B cell (primary cell): ENCODE measurements at regions not wholly inside any gene's neighbourhood (a gene's known extent, or its start where the extent isn't known, plus 50 kb on each side); places are given as distances from the start of the nearest gene placed in this dataset.
"Not testable (repeated sequence)": the region's sequence is repeated elsewhere in the genome, so short reads cannot be mapped to it uniquely, and the experiment has no call there.

Experiments used
- EZH2 ChIP-seq: IDR thresholded peaks from 2 replicates; pipeline ENCODE4 v1.6.1; 2012; ENCODE audit warnings: borderline replicate concordance, low read depth, mild to moderate bottlenecking, moderate library complexity, low read length; ENCODE audit not compliant: insufficient read depth, poor library complexity, severe bottlenecking
- TF ChIP-seq, protein P1 (sequence below): fragments of 200-600 bp; IDR thresholded peaks from one replicate; pipeline ENCODE4 v1.8.0; 2022; ENCODE audit warnings: antibody characterized with exemption, mild to moderate bottlenecking

DNA sequence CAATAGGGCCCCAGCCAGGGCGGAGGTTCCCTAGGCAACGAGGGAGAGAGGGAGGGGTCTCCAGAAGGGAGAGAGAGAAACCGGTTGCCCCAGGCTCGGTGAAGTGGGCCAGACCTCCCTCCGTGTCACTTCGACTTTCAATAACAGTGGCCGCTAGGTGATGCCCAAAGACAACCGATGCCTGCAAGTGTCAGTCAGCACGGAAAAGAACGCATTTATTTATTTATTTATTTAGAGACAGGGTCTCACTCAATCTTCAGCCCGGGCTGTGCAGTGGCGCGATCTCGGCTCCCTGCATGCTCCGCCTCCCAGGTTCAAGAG, 1504.1 kb upstream of the DEFB115 start:
- TF ChIP-seq, protein P1, sequence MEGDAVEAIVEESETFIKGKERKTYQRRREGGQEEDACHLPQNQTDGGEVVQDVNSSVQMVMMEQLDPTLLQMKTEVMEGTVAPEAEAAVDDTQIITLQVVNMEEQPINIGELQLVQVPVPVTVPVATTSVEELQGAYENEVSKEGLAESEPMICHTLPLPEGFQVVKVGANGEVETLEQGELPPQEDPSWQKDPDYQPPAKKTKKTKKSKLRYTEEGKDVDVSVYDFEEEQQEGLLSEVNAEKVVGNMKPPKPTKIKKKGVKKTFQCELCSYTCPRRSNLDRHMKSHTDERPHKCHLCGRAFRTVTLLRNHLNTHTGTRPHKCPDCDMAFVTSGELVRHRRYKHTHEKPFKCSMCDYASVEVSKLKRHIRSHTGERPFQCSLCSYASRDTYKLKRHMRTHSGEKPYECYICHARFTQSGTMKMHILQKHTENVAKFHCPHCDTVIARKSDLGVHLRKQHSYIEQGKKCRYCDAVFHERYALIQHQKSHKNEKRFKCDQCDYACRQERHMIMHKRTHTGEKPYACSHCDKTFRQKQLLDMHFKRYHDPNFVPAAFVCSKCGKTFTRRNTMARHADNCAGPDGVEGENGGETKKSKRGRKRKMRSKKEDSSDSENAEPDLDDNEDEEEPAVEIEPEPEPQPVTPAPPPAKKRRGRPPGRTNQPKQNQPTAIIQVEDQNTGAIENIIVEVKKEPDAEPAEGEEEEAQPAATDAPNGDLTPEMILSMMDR = not testable (repeated sequence)
- TF ChIP-seq EZH2 = not testable (repeated sequence)
